ENCODE measurements at regions not wholly inside any gene's neighbourhood (a gene's known extent, or its start where the extent isn't known, plus 50 kb on each side); places are given as distances from the start of the nearest gene placed in this dataset.

DNA sequence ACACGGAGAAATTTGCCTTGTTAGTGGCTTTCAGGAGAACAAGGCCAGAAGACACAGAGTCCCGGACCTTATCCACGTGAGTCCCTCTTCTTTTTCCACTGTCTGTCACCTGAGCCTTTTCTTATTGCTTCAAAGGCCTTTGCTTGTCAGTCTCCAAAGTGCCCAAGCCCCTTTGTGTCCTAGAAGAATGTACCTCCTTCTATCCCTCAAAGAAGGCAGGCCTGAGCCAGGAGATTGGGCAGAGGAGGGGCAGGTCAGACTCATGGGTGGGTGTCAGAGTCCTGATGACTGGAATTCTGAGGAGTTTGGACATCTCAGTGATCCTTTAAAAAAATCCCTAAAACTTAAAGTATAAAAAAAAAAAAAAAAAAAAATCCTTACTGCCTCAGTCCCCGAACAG, 299.6 kb upstream of the NCAM1 start:
- Histone ChIP-seq H4K20me1 (ENCODE audit: control insufficient read depth, insufficient read depth, low read depth, low read length) (no peaks in the 10 kb centered on the region), H3K9me2 (replicated peaks; ENCODE audit: control insufficient read depth, low read length) (no peaks in the 10 kb centered on the region), H3K9me3 (ENCODE audit: control insufficient read depth, insufficient read depth, low read length) (no peaks in the 10 kb centered on the region), H3K4me2 (ENCODE audit: low read length) (no peak overlapping the region), H3K36me3 (ENCODE audit: control insufficient read depth, low read length) (no peaks in the 10 kb centered on the region), H3F3A (ENCODE audit: control insufficient read depth, insufficient read depth) (no peaks in the 10 kb centered on the region), H3K79me2 (ENCODE audit: control insufficient read depth, low read length) (no peaks in the 10 kb centered on the region), H3K4me1 (ENCODE audit: control insufficient read depth, low read length) (no peaks in the 10 kb centered on the region), H3K27me3 (ENCODE audit: control insufficient read depth, low read length) (no peaks in the 10 kb centered on the region; the same call in 1 of the 2 replicates), H3K4me3 (ENCODE audit: low read length) (no peak overlapping the region), H3K27ac (ENCODE audit: low read depth, low read length) (no peak overlapping the region)
- TF ChIP-seq, protein P1, sequence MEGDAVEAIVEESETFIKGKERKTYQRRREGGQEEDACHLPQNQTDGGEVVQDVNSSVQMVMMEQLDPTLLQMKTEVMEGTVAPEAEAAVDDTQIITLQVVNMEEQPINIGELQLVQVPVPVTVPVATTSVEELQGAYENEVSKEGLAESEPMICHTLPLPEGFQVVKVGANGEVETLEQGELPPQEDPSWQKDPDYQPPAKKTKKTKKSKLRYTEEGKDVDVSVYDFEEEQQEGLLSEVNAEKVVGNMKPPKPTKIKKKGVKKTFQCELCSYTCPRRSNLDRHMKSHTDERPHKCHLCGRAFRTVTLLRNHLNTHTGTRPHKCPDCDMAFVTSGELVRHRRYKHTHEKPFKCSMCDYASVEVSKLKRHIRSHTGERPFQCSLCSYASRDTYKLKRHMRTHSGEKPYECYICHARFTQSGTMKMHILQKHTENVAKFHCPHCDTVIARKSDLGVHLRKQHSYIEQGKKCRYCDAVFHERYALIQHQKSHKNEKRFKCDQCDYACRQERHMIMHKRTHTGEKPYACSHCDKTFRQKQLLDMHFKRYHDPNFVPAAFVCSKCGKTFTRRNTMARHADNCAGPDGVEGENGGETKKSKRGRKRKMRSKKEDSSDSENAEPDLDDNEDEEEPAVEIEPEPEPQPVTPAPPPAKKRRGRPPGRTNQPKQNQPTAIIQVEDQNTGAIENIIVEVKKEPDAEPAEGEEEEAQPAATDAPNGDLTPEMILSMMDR (IDR thresholded peaks at IDR 0.05; ENCODE audit: low read depth, low read length, poor library complexity, severe bottlenecking): no peak
- no peak for TF ChIP-seq EZH2phosphoT487 (IDR thresholded peaks at IDR 0.05; ENCODE audit: borderline replicate concordance, low read length)

- Histone ChIP-seq H3K9me2 (replicated peaks; ENCODE audit: control insufficient read depth, low read length) (no peaks in the 10 kb centered on the region), H3K36me3 (ENCODE audit: control insufficient read depth, low read length) (no peaks in the 10 kb centered on the region), H3K4me3 (ENCODE audit: low read length) (no peak overlapping the region), H3K27me3 (ENCODE audit: control insufficient read depth, low read length) (no peaks in the 10 kb centered on the region; the same call in 1 of the 2 replicates), H3K79me2 (ENCODE audit: control insufficient read depth, low read length) (no peaks in the 10 kb centered on the region), H4K20me1 (ENCODE audit: control insufficient read depth, insufficient read depth, low read depth, low read length) (no peaks in the 10 kb centered on the region), H3K9me3 (ENCODE audit: control insufficient read depth, insufficient read depth, low read length) (no peaks in the 10 kb centered on the region), H3K27ac (ENCODE audit: low read depth, low read length) (no peak overlapping the region), H3K4me2 (ENCODE audit: low read length) (no peak overlapping the region), H3F3A (ENCODE audit: control insufficient read depth, insufficient read depth) (no peaks in the 10 kb centered on the region), H3K4me1 (ENCODE audit: control insufficient read depth, low read length) (no peaks in the 10 kb centered on the region)
- TF ChIP-seq EZH2phosphoT487 (IDR thresholded peaks at IDR 0.05; ENCODE audit: borderline replicate concordance, low read length): no peak
- TF ChIP-seq, protein P1 (IDR thresholded peaks at IDR 0.05; ENCODE audit: low read depth, low read length, poor library complexity, severe bottlenecking): no peak
Measured at GRCh38 chr11:112662554-112662953, 298.7 kb upstream of the NCAM1 start.

DNA sequence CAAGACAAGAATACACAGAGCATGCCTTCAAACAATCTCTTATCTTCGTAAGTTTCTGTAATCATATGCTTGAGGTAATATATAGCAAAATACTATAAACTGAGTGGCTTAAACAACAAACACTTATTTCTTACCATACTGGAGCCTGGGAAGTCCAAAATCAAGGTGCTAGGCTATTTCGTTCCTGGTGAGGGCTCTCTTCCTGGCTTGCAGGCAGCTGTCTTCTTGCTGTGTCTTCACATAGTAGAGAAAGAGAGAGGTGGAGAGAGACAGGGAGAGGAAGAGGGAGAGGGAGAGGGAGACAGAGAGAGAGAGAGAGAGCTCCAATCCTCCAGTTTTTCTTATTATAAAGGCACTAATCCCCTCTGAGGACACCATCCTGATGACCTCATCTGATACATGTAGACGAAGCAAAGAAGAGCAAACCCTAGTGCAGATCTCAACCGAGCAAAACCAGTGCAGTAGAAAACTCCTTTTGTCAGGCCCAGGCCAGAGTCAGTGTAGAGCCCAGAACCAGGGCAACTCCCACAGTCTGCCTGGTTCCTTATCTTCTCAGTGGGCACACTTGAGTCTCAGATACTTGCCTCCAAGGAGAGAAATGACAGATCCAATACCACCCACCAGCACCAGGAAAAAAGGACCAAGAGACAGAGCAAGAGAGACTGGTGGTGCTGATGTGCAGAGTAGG, 297.1 kb upstream of the NCAM1 start:
- H3K79me2 ChIP-seq (ENCODE audit: control insufficient read depth, low read length): no peaks in the 10 kb centered on the region
- no peaks in the 10 kb centered on the region; the same call in 1 of the 2 replicates for H3K27me3 ChIP-seq (ENCODE audit: control insufficient read depth, low read length)
- no peaks in the 10 kb centered on the region for H4K20me1 ChIP-seq (ENCODE audit: control insufficient read depth, insufficient read depth, low read depth, low read length)
- no peaks in the 10 kb centered on the region for H3K9me2 ChIP-seq (replicated peaks; ENCODE audit: control insufficient read depth, low read length)
- no peaks in the 10 kb centered on the region for H3K36me3 ChIP-seq (ENCODE audit: control insufficient read depth, low read length)
- TF ChIP-seq, protein P1 (IDR thresholded peaks at IDR 0.05; ENCODE audit: low read depth, low read length, poor library complexity, severe bottlenecking): no peak
- no peak for TF ChIP-seq EZH2phosphoT487 (IDR thresholded peaks at IDR 0.05; ENCODE audit: borderline replicate concordance, low read length)
- H3K9me3 ChIP-seq (ENCODE audit: control insufficient read depth, insufficient read depth, low read length): no peaks in the 10 kb centered on the region
- no peak overlapping the region for H3K27ac ChIP-seq (ENCODE audit: low read depth, low read length)
- no peak overlapping the region for H3K4me3 ChIP-seq (ENCODE audit: low read length)
- H3F3A ChIP-seq (ENCODE audit: control insufficient read depth, insufficient read depth): no peaks in the 10 kb centered on the region
- H3K4me2 ChIP-seq (ENCODE audit: low read length): no peak overlapping the region
- no peaks in the 10 kb centered on the region for H3K4me1 ChIP-seq (ENCODE audit: control insufficient read depth, low read length)

Data from DOHH2 (cell line).